ENCODE measurements at regions not wholly inside any gene's neighbourhood (a gene's known extent, or its start where the extent isn't known, plus 50 kb on each side); places are given as distances from the start of the nearest gene placed in this dataset.

GRCh38 chr6:23354004-23354403, 772.0 kb upstream of the NRSN1 start:
- H3K27me3 ChIP-seq (ENCODE audit: control insufficient read depth in 2 of 2, insufficient read depth in 1 of 2, low read length in 1 of 2), result no peaks in the 10 kb centered on the region
- H3K4me3 ChIP-seq (ENCODE audit: low read length in 2 of 2), result no peak overlapping the region
- H3K4me1 ChIP-seq (ENCODE audit: control insufficient read depth in 2 of 2, insufficient read depth in 2 of 2, low read length in 2 of 2), result no peaks in the 10 kb centered on the region
- H3K36me3 ChIP-seq (ENCODE audit: control insufficient read depth in 2 of 2, insufficient read depth in 2 of 2, low read length in 1 of 2), result no peaks in the 10 kb centered on the region
- DNase-seq (ENCODE audit: low read depth in 6 of 9, low spot score in 9 of 9), result no peak
- H3K27ac ChIP-seq (ENCODE audit: low read depth in 1 of 2, low read length in 1 of 2), result no peak overlapping the region
- H3K9me3 ChIP-seq (ENCODE audit: control insufficient read depth in 2 of 2, insufficient read depth in 1 of 2, low read length in 1 of 2), result no peaks in the 10 kb centered on the region

GRCh38 chr6:23357185-23357766, 768.7 kb upstream of the NRSN1 start:
- DNase-seq (ENCODE audit: low read depth in 6 of 9, low spot score in 9 of 9), result no peak
- WGBS, result 46% methylated on average over 2 of the region's 2 CpGs
- Histone ChIP-seq H3K36me3 (ENCODE audit: control insufficient read depth in 2 of 2, insufficient read depth in 2 of 2, low read length in 1 of 2) (no peaks in the 10 kb centered on the region), H3K9me3 (ENCODE audit: control insufficient read depth in 2 of 2, insufficient read depth in 1 of 2, low read length in 1 of 2) (no peaks in the 10 kb centered on the region), H3K4me3 (ENCODE audit: low read length in 2 of 2) (no peak overlapping the region), H3K27me3 (ENCODE audit: control insufficient read depth in 2 of 2, insufficient read depth in 1 of 2, low read length in 1 of 2) (no peaks in the 10 kb centered on the region), H3K4me1 (ENCODE audit: control insufficient read depth in 2 of 2, insufficient read depth in 2 of 2, low read length in 2 of 2) (no peaks in the 10 kb centered on the region), H3K27ac (ENCODE audit: low read depth in 1 of 2, low read length in 1 of 2) (no peak overlapping the region)

GRCh38 chr6:23365732-23366131, 760.3 kb upstream of the NRSN1 start:
- no peak for DNase-seq (ENCODE audit: low read depth in 6 of 9, low spot score in 9 of 9)
- no peaks in the 10 kb centered on the region for H3K9me3 ChIP-seq (ENCODE audit: control insufficient read depth in 2 of 2, insufficient read depth in 1 of 2, low read length in 1 of 2)
- H3K36me3 ChIP-seq (ENCODE audit: control insufficient read depth in 2 of 2, insufficient read depth in 2 of 2, low read length in 1 of 2), result no peaks in the 10 kb centered on the region
- no peaks in the 10 kb centered on the region for H3K4me1 ChIP-seq (ENCODE audit: control insufficient read depth in 2 of 2, insufficient read depth in 2 of 2, low read length in 2 of 2)
- no peak overlapping the region for H3K27ac ChIP-seq (ENCODE audit: low read depth in 1 of 2, low read length in 1 of 2)
- WGBS, result 96% methylated on average over 1 of the region's 1 CpG
- no peaks in the 10 kb centered on the region for H3K27me3 ChIP-seq (ENCODE audit: control insufficient read depth in 2 of 2, insufficient read depth in 1 of 2, low read length in 1 of 2)
- H3K4me3 ChIP-seq (ENCODE audit: low read length in 2 of 2), result no peak overlapping the region

- Histone ChIP-seq H3K27ac (ENCODE audit: low read depth in 1 of 2, low read length in 1 of 2) (no peak overlapping the region), H3K36me3 (ENCODE audit: control insufficient read depth in 2 of 2, insufficient read depth in 2 of 2, low read length in 1 of 2) (no peaks in the 10 kb centered on the region), H3K4me1 (ENCODE audit: control insufficient read depth in 2 of 2, insufficient read depth in 2 of 2, low read length in 2 of 2) (no peaks in the 10 kb centered on the region), H3K9me3 (ENCODE audit: control insufficient read depth in 2 of 2, insufficient read depth in 1 of 2, low read length in 1 of 2) (no peaks in the 10 kb centered on the region), H3K4me3 (ENCODE audit: low read length in 2 of 2) (no peak overlapping the region), H3K27me3 (ENCODE audit: control insufficient read depth in 2 of 2, insufficient read depth in 1 of 2, low read length in 1 of 2) (no peaks in the 10 kb centered on the region)
- no peak for DNase-seq (ENCODE audit: low read depth in 6 of 9, low spot score in 9 of 9)
- WGBS, result 95% methylated on average over 1 of the region's 1 CpG
Measured at GRCh38 chr6:23367311-23367710, 758.7 kb upstream of the NRSN1 start.

- no peak overlapping the region for H3K27ac ChIP-seq (ENCODE audit: low read depth in 1 of 2, low read length in 1 of 2)
Measured at GRCh38 chr6:23368557-23368956, 757.5 kb upstream of the NRSN1 start.

GRCh38 chr6:23370051-23370450, 756.0 kb upstream of the NRSN1 start:
- Histone ChIP-seq H3K4me1 (ENCODE audit: control insufficient read depth in 2 of 2, insufficient read depth in 2 of 2, low read length in 2 of 2) (no peaks in the 10 kb centered on the region), H3K4me3 (ENCODE audit: low read length in 2 of 2) (no peak overlapping the region), H3K27ac (ENCODE audit: low read depth in 1 of 2, low read length in 1 of 2) (no peak overlapping the region), H3K27me3 (ENCODE audit: control insufficient read depth in 2 of 2, insufficient read depth in 1 of 2, low read length in 1 of 2) (no peaks in the 10 kb centered on the region), H3K36me3 (ENCODE audit: control insufficient read depth in 2 of 2, insufficient read depth in 2 of 2, low read length in 1 of 2) (no peaks in the 10 kb centered on the region), H3K9me3 (ENCODE audit: control insufficient read depth in 2 of 2, insufficient read depth in 1 of 2, low read length in 1 of 2) (no peaks in the 10 kb centered on the region)
- 95% methylated on average over 4 of the region's 4 CpGs for WGBS
- DNase-seq (ENCODE audit: low read depth in 6 of 9, low spot score in 9 of 9), result no peak

More at GRCh38 chr6:23368557-23368956, 757.5 kb upstream of the NRSN1 start:
- 98% methylated on average over 1 of the region's 1 CpG for WGBS
- Histone ChIP-seq H3K27me3 (ENCODE audit: control insufficient read depth in 2 of 2, insufficient read depth in 1 of 2, low read length in 1 of 2) (no peaks in the 10 kb centered on the region), H3K4me3 (ENCODE audit: low read length in 2 of 2) (no peak overlapping the region), H3K4me1 (ENCODE audit: control insufficient read depth in 2 of 2, insufficient read depth in 2 of 2, low read length in 2 of 2) (no peaks in the 10 kb centered on the region), H3K36me3 (ENCODE audit: control insufficient read depth in 2 of 2, insufficient read depth in 2 of 2, low read length in 1 of 2) (no peaks in the 10 kb centered on the region), H3K9me3 (ENCODE audit: control insufficient read depth in 2 of 2, insufficient read depth in 1 of 2, low read length in 1 of 2) (no peaks in the 10 kb centered on the region)
- no peak for DNase-seq (ENCODE audit: low read depth in 6 of 9, low spot score in 9 of 9)

GRCh38 chr6:23371132-23371915, 754.7 kb upstream of the NRSN1 start:
- H3K9me3 ChIP-seq (ENCODE audit: control insufficient read depth in 2 of 2, insufficient read depth in 1 of 2, low read length in 1 of 2), result no peaks in the 10 kb centered on the region
- no peak for DNase-seq (ENCODE audit: low read depth in 6 of 9, low spot score in 9 of 9)
- no peaks in the 10 kb centered on the region for H3K4me1 ChIP-seq (ENCODE audit: control insufficient read depth in 2 of 2, insufficient read depth in 2 of 2, low read length in 2 of 2)
- H3K36me3 ChIP-seq (ENCODE audit: control insufficient read depth in 2 of 2, insufficient read depth in 2 of 2, low read length in 1 of 2), result no peaks in the 10 kb centered on the region
- H3K4me3 ChIP-seq (ENCODE audit: low read length in 2 of 2), result no peak overlapping the region
- no peak overlapping the region for H3K27ac ChIP-seq (ENCODE audit: low read depth in 1 of 2, low read length in 1 of 2)
- WGBS, result 76% methylated on average over 4 of the region's 4 CpGs
- H3K27me3 ChIP-seq (ENCODE audit: control insufficient read depth in 2 of 2, insufficient read depth in 1 of 2, low read length in 1 of 2), result no peaks in the 10 kb centered on the region

- H3K36me3 ChIP-seq (ENCODE audit: control insufficient read depth in 2 of 2, insufficient read depth in 2 of 2, low read length in 1 of 2), result no peaks in the 10 kb centered on the region
- no peak for DNase-seq (ENCODE audit: low read depth in 6 of 9, low spot score in 9 of 9)
- no peak overlapping the region for H3K4me3 ChIP-seq (ENCODE audit: low read length in 2 of 2)
- H3K9me3 ChIP-seq (ENCODE audit: control insufficient read depth in 2 of 2, insufficient read depth in 1 of 2, low read length in 1 of 2), result no peaks in the 10 kb centered on the region
- no peaks in the 10 kb centered on the region for H3K4me1 ChIP-seq (ENCODE audit: control insufficient read depth in 2 of 2, insufficient read depth in 2 of 2, low read length in 2 of 2)
- no peaks in the 10 kb centered on the region for H3K27me3 ChIP-seq (ENCODE audit: control insufficient read depth in 2 of 2, insufficient read depth in 1 of 2, low read length in 1 of 2)
- no peak overlapping the region for H3K27ac ChIP-seq (ENCODE audit: low read depth in 1 of 2, low read length in 1 of 2)
Measured at GRCh38 chr6:23377830-23378229, 748.2 kb upstream of the NRSN1 start.

GRCh38 chr6:23380465-23380864, 745.5 kb upstream of the NRSN1 start:
- DNase-seq (ENCODE audit: low read depth in 6 of 9, low spot score in 9 of 9), result no peak
- H3K27me3 ChIP-seq (ENCODE audit: control insufficient read depth in 2 of 2, insufficient read depth in 1 of 2, low read length in 1 of 2), result no peaks in the 10 kb centered on the region
- 95% methylated on average over 3 of the region's 3 CpGs for WGBS
- no peaks in the 10 kb centered on the region for H3K9me3 ChIP-seq (ENCODE audit: control insufficient read depth in 2 of 2, insufficient read depth in 1 of 2, low read length in 1 of 2)
- no peak overlapping the region for H3K27ac ChIP-seq (ENCODE audit: low read depth in 1 of 2, low read length in 1 of 2)
- H3K4me1 ChIP-seq (ENCODE audit: control insufficient read depth in 2 of 2, insufficient read depth in 2 of 2, low read length in 2 of 2), result no peaks in the 10 kb centered on the region
- no peak overlapping the region for H3K4me3 ChIP-seq (ENCODE audit: low read length in 2 of 2)
- H3K36me3 ChIP-seq (ENCODE audit: control insufficient read depth in 2 of 2, insufficient read depth in 2 of 2, low read length in 1 of 2), result no peaks in the 10 kb centered on the region
